ENCODE measurements at regions not wholly inside any gene's neighbourhood (a gene's known extent, or its start where the extent isn't known, plus 50 kb on each side); places are given as distances from the start of the nearest gene placed in this dataset.

- no peak for TF ChIP-seq PBX3 (IDR thresholded peaks at IDR 0.05)
- 0 out of 2 replicates have a peak, but pooled peaks have one; percentile 5 for TF ChIP-seq ESRRA (IDR thresholded peaks at IDR 0.05; ENCODE audit: borderline replicate concordance, low read length)
- TF ChIP-seq ZFP36 (IDR thresholded peaks at IDR 0.05; ENCODE audit: borderline replicate concordance, partially characterized antibody): no peak
- no peak for TF ChIP-seq CBX8 (IDR thresholded peaks at IDR 0.05)
- no peak for TF ChIP-seq CBX2 (IDR thresholded peaks at IDR 0.05; ENCODE audit: borderline replicate concordance, low read depth)
- no peak for TF ChIP-seq EHF (CRISPR knock-in tag; IDR thresholded peaks at IDR 0.05)
- TF ChIP-seq CHD2 (IDR thresholded peaks at IDR 0.05; ENCODE audit: low read length, partially characterized antibody): no peak
- TF ChIP-seq MAFK (IDR thresholded peaks at IDR 0.05; ENCODE audit: partially characterized antibody): no peak
- TF ChIP-seq HEYL (CRISPR knock-in tag; IDR thresholded peaks at IDR 0.05): no peak
- no peak for TF ChIP-seq FOSB (CRISPR knock-in tag; IDR thresholded peaks at IDR 0.05)
These were observed 66.7 kb downstream of the IRF2BPL start (continued) for GRCh38 chr14:76961631-76962302.

- no peaks in the 10 kb centered on the region for H3K9me3 ChIP-seq
- peaks cover 80% of the 10 kb centered on the region for H3K4me1 ChIP-seq
- H3K4me2 ChIP-seq: peak overlapping the region; percentile 46
- ATAC-seq (peak in 1 of 2 experiments; percentile 6; a peak in 2 of 6 replicates), DNase-seq (ENCODE audit: low read depth in 1 of 2, low spot score in 1 of 2) (peak in 1 of 2 experiments; percentile 87), FAIRE-seq (no peak)
- ChIA-PET POLR2A (interaction anchor here (0.8 to 2.2 kb wide), 5 partner anchors 26 to 70 kb away, joined by 3 to 7 read pairs (median 4); no protein-coding TSS in a partner anchor), CTCF (interaction anchor here (0.8 to 39.5 kb wide), 7 partner anchors 10 to 112 kb away, joined by 3 to 678 read pairs (median 10); partner anchors contain the start of gene IRF2BPL)
- peak overlapping the region; percentile 96 to 100 for H3K27ac ChIP-seq
- TF ChIP-seq EP300 (IDR thresholded peaks at IDR 0.05) (no peak), NPAS2 (CRISPR knock-in tag; IDR thresholded peaks at IDR 0.05; ENCODE audit: borderline replicate concordance) (no peak), MYC (IDR thresholded peaks at IDR 0.05; ENCODE audit: borderline replicate concordance, low read length) (no peak), GATA3 (IDR thresholded peaks at IDR 0.05; ENCODE audit: borderline replicate concordance) (peak; percentile 31; the same call in 1 of the 2 replicates), POLR2AphosphoS2 (conservative IDR thresholded peaks at IDR 0.05; ENCODE audit: low read length) (no peak), FOSL2 (IDR thresholded peaks at IDR 0.05) (no peak), FOSL2 (CRISPR knock-in tag; IDR thresholded peaks at IDR 0.05) (peak; percentile 69), ATOH8 (CRISPR knock-in tag; IDR thresholded peaks at IDR 0.05; ENCODE audit: low read depth) (0 out of 2 replicates have a peak, but pooled peaks have one; percentile 14), JUNB (IDR thresholded peaks at IDR 0.05) (no peak), CBX8 (IDR thresholded peaks at IDR 0.05) (no peak), MAX (IDR thresholded peaks at IDR 0.05) (peak; percentile 28)
- 45% methylated on average over 7 of the region's 8 CpGs for WGBS (ENCODE audit: missing lambda C conversion rate)
- no peak overlapping the region for H3K4me3 ChIP-seq
These were observed 69.4 kb downstream of the IRF2BPL start for GRCh38 chr14:76958980-76959710.
